HG02759 (cell line): ENCODE measurements at regions not wholly inside any gene's neighbourhood (a gene's known extent, or its start where the extent isn't known, plus 50 kb on each side); places are given as distances from the start of the nearest gene placed in this dataset.

Experiments used
- ATAC-seq: cut with Tn5 transposase; IDR thresholded peaks from one replicate; pipeline ENCODE4 v1.9.1; 2021; ENCODE audit warnings: mild to moderate bottlenecking, moderate library complexity; ENCODE audit not compliant: unreplicated experiment

GRCh38 chr10:33126742-33127141 lies 168.7 kb upstream of the ITGB1 start:
- no peak for ATAC-seq

DNA sequence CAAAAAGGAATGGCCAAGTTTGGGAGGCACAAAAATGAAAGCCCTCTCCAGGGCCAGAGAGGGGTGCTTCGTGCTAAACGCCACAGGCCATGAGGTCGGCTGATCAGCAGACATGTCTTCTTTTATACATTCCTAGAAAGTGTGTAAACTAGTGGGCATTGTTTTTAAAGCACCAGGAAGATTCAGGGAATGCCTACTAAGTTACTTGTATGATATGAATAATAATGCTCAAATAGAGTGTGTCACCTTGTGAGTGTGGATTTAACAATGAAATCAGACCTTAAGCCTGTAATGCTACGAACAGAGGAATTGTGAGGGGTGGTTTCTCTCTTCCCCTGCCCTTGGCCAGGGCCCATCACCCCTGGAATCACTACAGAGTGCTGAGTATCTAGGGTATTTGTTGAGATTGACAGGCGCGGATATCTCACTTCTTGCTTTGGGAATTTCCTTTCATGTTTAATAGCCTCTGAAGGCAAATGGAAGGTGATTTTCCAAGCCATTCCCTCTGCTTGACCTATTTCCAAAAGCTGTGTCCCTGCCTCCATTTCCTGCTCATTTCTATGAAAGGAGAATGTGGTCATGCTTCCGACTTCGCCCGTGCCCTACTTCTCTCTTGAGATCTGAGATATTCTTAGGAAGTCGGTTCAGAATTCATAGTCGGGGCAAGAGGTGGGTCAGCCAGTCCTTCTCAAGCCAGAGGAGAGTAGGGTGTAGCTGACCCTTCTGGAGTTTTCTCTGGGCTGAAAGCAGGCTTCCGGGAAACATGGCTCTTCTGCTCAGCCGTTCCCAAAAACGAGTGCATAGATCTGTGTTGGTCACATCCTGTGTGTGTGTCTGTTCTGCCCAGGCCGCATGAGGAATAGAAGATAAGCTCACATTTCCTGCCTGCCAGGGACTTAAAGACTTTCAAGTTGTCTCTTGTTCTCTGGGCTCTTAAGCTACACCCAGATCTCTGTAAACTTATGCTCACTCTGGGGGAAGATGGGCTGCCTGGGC lies 167.8 kb upstream of the ITGB1 start:
- no peak for ATAC-seq

- no peak for ATAC-seq
Measured at GRCh38 chr10:33125111-33125510, 167.1 kb upstream of the ITGB1 start.

DNA sequence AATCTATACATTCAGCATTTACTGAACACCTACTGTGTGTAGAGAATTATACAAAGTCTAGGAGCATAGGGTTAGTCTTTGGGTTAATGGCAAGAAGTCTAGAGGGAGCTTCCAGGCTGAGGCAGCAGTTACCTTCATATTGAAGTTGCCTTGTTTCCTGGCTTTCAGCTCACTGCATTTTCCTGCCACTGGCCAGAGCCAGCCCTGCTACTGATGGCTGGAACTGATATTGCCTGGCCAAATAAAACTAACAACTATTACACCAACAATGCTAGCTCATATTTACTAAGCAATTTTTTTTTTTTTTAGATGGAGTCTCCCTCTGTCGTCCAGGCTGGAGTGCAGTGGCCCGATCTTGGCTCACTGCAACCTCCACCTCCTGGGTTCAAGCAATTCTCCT lies 165.7 kb upstream of the ITGB1 start:
- no peak for ATAC-seq

- ATAC-seq: no peak
Measured at GRCh38 chr10:33122014-33122809, 164.2 kb upstream of the ITGB1 start.

DNA sequence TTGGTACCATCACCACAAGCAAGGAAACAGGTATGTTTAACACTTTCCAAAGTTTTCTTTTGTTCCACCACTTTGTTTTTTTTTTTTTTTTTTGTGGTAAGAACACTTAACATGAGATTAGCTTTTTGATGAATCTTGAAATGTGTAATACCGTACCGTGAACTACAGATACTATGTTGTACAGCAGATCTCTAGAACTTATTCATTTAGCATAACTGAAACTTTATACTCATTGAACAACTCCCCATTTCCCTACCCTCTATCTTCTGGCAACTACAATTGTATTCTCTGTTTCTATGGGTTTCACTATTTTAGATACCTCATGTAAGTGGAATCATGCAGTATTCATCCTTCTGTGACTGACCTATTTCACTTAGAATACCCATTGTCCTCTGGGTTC lies 162.7 kb upstream of the ITGB1 start:
- no peak for ATAC-seq

DNA sequence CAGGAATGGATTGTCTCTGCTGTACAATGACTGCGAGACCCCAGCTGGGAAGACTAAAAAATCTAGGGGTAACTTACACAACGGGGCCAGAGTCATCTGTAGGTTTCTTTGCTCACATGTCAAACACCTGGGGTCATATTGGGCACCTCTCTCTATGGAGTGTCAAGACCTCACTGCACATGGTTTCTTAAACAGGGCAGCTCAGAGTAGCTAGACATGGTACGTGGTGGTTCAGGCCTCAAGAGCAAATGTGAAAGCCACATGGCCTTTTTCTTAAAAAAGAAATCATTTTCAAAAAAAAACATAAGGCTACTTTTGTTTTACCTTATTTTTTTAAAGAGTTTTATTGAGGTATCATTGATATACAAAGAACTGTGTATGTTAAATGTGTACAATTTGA lies 162.2 kb upstream of the ITGB1 start:
- no peak for ATAC-seq

DNA sequence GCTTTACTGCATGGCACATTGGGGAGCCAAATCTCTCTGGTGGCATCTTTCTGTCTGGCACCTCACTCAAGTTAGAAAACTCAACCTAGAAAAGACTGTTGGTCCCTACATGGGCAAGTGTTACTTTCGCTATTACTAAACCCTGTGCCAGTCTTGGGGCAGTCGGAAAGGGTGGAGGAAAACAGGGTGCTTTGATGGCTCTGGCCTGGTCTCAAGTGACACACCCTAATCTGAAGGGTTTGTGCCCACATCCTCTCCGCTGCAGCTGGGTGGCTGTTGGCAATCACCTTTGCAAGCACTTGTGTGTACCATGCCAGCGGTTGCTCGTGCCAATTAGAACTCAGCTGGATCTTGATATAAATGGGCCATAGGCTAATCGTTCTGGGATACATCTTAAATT lies 159.8 kb upstream of the ITGB1 start:
- ATAC-seq: no peak

GRCh38 chr10:33117230-33117629 lies 159.2 kb upstream of the ITGB1 start:
- no peak for ATAC-seq

DNA sequence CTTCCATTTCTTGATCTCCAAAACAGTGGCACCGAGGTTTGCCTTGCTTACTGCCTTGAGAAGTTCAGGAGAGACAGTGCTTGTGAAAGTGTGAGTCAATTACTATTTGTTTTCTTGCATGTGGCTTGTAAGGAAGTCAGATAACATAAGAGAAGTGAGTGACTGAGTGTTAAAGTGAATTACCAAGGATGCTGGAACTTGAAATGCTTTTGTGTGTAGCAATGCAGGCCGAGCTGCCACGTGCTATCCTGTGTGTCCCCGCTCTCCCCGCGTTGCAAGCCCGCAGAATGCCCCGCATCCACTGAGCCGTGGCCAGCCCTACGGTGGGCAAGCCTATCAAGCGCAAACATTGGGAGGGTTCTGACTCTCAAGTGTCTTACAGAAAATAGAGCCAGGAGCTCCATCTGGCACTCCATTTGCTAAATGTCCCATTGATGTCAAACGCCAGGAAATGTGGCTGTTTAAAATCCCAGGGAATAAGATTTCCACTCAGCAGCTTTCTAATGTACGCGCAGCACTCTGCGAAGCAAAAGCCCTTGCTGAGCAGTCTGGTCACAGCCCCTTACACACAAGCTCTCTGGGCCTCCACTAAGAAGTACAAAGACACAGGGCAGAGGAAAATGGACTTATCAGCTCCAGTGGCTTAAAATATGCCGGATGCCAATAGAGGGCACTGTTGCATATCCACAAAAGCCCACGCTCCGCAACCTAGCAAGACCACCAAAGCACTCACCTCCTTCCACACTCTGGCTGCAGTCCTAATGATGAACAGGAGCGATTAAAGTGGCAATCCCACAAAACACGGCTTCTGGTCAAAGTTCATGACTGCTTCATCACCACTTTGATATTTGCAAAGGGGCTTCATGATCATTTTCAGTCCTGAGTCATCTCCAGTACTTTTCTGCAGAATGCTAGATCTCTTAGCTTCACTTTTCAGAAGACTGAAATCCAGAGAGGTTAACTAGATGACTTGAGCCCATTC lies 158.0 kb upstream of the ITGB1 start:
- ATAC-seq: no peak

- no peak for ATAC-seq
Measured at GRCh38 chr10:33114451-33114952, 156.5 kb upstream of the ITGB1 start.

DNA sequence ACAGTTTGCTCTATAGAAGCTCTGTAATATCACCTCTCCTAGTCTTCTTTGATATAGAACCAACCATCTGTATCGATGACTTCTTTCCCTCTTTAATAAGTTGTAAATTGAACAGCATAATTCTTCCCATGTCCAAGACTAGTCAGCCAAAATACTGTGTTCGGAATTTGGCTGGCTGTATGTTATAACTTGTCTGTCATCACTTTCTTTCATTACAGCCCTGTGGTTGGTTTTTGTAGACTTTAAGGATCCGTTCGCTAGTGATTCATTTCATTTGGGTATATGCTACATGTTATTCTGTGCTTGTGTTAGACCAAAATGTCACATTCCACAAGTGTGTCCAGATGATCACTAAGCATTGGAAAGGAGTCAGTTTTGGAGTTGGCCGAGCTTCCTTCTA lies 155.4 kb upstream of the ITGB1 start:
- no peak for ATAC-seq

DNA sequence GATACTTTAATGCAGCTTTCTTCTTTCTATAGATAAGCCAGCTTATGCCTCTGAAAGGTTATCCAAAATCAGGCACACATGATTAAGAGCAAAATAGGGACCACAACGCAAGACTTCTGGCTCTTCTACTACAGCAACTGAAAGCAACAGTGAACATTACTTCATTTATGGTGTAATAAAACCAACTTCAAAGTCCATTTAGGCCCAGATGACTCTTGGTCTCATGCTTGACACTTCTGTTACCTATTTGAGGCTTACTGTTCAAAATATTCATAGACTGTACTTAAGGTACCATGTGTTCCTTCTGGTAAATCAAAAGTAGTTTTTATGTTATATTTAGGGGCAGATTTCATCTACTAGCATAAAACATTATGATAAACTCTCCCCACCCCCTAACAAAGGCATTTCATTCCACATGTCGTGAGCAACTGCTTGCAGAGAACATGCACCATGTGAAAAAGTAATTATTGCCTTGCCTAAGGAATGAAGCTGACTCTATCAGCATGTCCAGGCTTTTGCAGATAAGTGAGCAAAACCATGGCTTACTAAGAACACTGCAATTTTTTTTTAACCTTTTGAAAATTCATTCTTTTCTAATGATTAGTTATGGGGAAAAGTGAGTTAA lies 154.9 kb upstream of the ITGB1 start:
- ATAC-seq: no peak

- no peak for ATAC-seq
Measured at GRCh38 chr10:33111488-33112051, 153.5 kb upstream of the ITGB1 start.

GRCh38 chr10:33109788-33110469 lies 151.9 kb upstream of the ITGB1 start:
- ATAC-seq: no peak

DNA sequence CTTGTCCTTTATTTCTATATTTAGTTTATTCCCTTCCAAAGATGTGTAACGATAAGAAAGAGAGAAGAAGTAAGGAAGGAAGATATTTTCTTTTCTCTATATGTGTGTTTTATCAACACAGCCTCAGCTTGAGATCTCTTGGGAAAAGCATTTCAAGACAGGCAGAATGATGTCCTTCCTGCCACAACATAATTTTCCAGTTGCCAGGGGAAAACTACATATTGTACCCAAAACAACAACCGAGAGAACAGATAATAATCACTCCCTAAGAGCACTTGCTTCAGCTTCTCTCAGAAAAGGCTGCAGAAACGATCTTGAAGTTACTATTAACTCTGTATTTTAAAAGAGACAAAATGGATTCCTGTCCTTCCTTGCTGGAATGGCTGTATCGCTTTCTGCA lies 151.4 kb upstream of the ITGB1 start:
- ATAC-seq: no peak

DNA sequence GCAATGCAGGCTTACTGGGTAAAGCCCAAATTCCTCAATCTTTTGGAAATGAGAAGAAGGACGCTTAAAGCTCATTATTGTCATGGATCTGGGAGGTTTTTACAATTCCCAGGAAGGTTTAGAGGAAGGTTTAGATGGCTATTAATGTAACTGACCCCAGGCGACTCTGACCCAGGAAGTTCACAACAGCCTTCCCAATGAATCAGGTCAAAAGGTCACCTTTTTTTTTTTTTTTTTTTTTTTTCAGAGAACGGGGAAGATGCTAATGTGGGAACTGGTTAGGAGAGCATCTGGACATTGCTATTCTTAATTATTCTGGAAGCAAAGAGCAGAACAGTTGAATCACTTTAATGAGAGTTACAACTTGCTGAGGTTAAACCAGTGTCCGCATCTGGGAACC lies 149.9 kb upstream of the ITGB1 start:
- no peak for ATAC-seq

GRCh38 chr10:33106767-33107166 lies 148.7 kb upstream of the ITGB1 start:
- no peak for ATAC-seq

DNA sequence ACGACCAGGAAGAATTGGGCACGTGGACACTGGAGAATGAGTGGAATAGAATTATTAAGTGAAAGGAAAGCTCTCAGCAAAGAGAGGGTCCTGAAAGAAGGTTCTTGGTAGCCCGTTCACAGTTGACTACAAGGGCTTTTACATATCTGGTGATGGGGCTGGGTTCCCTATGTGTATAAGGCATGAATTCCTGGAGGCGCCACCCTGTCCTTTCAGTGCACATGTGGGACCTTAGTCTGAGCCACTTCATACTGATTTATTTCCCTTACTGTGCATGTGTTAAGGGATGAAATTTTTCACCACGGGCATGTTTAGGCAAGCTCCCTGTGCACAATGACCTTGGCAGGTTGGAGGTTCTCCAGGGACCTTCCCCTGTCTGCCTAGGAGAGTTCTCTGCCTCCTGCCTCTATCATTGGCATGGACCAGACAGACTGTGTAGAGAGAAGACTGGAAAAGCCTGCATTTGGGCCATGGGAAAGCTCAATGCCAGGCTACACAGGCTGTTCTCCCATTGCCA lies 145.9 kb upstream of the ITGB1 start:
- no peak for ATAC-seq
